Neural crest cell (in vitro differentiated cells): ENCODE measurements at regions not wholly inside any gene's neighbourhood (a gene's known extent, or its start where the extent isn't known, plus 50 kb on each side); places are given as distances from the start of the nearest gene placed in this dataset.

Experiments
- DNase-seq: peaks from one replicate; pipeline ENCODE4 v3.0.0; 2021; ENCODE audit warnings: low read depth, mixed read lengths, low spot score
- H3K27ac Mint-ChIP-seq: one replicate; pipeline ENCODE4 v1.8.0; 2021; ENCODE audit warnings: mild to moderate bottlenecking, mixed read lengths; ENCODE audit not compliant: unreplicated experiment
- H3K27me3 Mint-ChIP-seq: 2 replicates; pipeline ENCODE4 v1.8.0; 2021; ENCODE audit warnings: low read depth, mild to moderate bottlenecking, mixed read lengths
- H3K36me3 Mint-ChIP-seq: 2 replicates; pipeline ENCODE4 v1.8.0; 2021; ENCODE audit warnings: low read depth, mild to moderate bottlenecking, mixed read lengths
- H3K4me1 Mint-ChIP-seq: 2 replicates; pipeline ENCODE4 v1.8.0; 2021; ENCODE audit warnings: mixed read lengths
- H3K4me3 Mint-ChIP-seq: one replicate; pipeline ENCODE4 v1.8.0; 2021; ENCODE audit warnings: mild to moderate bottlenecking, mixed read lengths
- H3K9me3 Mint-ChIP-seq: 2 replicates; pipeline ENCODE4 v1.8.0; 2021; ENCODE audit warnings: mixed read lengths
- TF ChIP-seq, protein P1 (sequence below): fragments of 200-600 bp; sonication (generic); conservative IDR thresholded peaks from 2 replicates; pipeline ENCODE4 v1.5.0; 2021; ENCODE audit warnings: antibody characterized with exemption, mild to moderate bottlenecking

DNA sequence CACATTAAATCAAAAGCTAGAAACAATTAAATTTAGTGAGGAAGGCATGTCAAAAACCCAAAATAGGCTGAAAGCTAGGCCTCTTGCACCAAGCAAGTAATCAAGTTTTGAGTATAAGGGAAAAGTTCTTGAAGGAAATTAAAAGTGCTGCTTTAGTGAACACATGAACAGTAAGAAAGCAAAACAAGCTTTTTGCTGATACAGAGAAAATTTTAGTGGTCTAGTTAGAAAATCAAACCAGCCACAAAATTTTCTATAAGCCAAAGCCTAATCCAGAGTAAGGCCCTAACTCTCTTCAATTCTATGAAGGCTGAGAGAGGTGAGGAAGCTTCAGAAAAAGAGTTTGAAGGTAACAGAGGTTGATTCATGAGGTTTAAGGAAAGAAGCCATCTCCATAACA lies 116.2 kb downstream of the CYB561 start:
- no peaks in the 10 kb centered on the region for H3K9me3 Mint-ChIP-seq
- no peaks in the 10 kb centered on the region for H3K4me1 Mint-ChIP-seq
- TF ChIP-seq, protein P1, sequence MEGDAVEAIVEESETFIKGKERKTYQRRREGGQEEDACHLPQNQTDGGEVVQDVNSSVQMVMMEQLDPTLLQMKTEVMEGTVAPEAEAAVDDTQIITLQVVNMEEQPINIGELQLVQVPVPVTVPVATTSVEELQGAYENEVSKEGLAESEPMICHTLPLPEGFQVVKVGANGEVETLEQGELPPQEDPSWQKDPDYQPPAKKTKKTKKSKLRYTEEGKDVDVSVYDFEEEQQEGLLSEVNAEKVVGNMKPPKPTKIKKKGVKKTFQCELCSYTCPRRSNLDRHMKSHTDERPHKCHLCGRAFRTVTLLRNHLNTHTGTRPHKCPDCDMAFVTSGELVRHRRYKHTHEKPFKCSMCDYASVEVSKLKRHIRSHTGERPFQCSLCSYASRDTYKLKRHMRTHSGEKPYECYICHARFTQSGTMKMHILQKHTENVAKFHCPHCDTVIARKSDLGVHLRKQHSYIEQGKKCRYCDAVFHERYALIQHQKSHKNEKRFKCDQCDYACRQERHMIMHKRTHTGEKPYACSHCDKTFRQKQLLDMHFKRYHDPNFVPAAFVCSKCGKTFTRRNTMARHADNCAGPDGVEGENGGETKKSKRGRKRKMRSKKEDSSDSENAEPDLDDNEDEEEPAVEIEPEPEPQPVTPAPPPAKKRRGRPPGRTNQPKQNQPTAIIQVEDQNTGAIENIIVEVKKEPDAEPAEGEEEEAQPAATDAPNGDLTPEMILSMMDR: no peak
- no peak overlapping the region for H3K4me3 Mint-ChIP-seq
- DNase-seq: no peak
- H3K27me3 Mint-ChIP-seq: no peaks in the 10 kb centered on the region
- peaks cover 9% of the 10 kb centered on the region for H3K36me3 Mint-ChIP-seq
- H3K27ac Mint-ChIP-seq: no peak overlapping the region

- Mint-ChIP-seq H3K36me3 (peaks cover 9% of the 10 kb centered on the region), H3K27me3 (no peaks in the 10 kb centered on the region), H3K9me3 (no peaks in the 10 kb centered on the region), H3K4me3 (no peak overlapping the region), H3K4me1 (no peaks in the 10 kb centered on the region), H3K27ac (no peak overlapping the region)
- DNase-seq: no peak
- TF ChIP-seq, protein P1: no peak
Measured at GRCh38 chr17:63331301-63332061, 114.6 kb downstream of the CYB561 start.

GRCh38 chr17:63332286-63332685 lies 113.8 kb downstream of the CYB561 start:
- TF ChIP-seq, protein P1: no peak
- H3K27me3 Mint-ChIP-seq: no peaks in the 10 kb centered on the region
- H3K4me1 Mint-ChIP-seq: no peaks in the 10 kb centered on the region
- no peak overlapping the region for H3K27ac Mint-ChIP-seq
- no peak overlapping the region for H3K4me3 Mint-ChIP-seq
- peaks cover 9% of the 10 kb centered on the region for H3K36me3 Mint-ChIP-seq
- no peak for DNase-seq
- H3K9me3 Mint-ChIP-seq: no peaks in the 10 kb centered on the region

GRCh38 chr17:63333869-63334268 lies 112.2 kb downstream of the CYB561 start:
- Mint-ChIP-seq H3K27me3 (no peaks in the 10 kb centered on the region), H3K9me3 (no peaks in the 10 kb centered on the region), H3K4me3 (no peak overlapping the region), H3K27ac (no peak overlapping the region), H3K4me1 (no peaks in the 10 kb centered on the region), H3K36me3 (peaks cover 9% of the 10 kb centered on the region)
- DNase-seq: no peak
- TF ChIP-seq, protein P1: no peak

GRCh38 chr17:63335831-63336230 lies 110.3 kb downstream of the CYB561 start:
- Mint-ChIP-seq H3K4me1 (no peaks in the 10 kb centered on the region), H3K27me3 (no peaks in the 10 kb centered on the region), H3K4me3 (no peak overlapping the region), H3K36me3 (peaks cover 9% of the 10 kb centered on the region), H3K27ac (no peak overlapping the region), H3K9me3 (no peaks in the 10 kb centered on the region)
- no peak for DNase-seq
- TF ChIP-seq, protein P1: no peak
